GM06990 (cell line): ENCODE measurements at regions not wholly inside any gene's neighbourhood (a gene's known extent, or its start where the extent isn't known, plus 50 kb on each side); places are given as distances from the start of the nearest gene placed in this dataset.

Experiments
- DNase-seq: peaks from one replicate; pipeline ENCODE4 v3.0.0-alpha.2; 2011; ENCODE audit not compliant: insufficient read length; ENCODE audit errors: extremely low read depth
- H3K27me3 ChIP-seq: replicated peaks from 2 replicates; pipeline ENCODE4 v1.6.0; 2011; ENCODE audit warnings: low read length; ENCODE audit not compliant: control insufficient read depth, insufficient read depth
- H3K36me3 ChIP-seq: 2 replicates; pipeline ENCODE4 v1.5.1; 2011; ENCODE audit warnings: low read length; ENCODE audit not compliant: control insufficient read depth, insufficient read depth
- H3K4me3 ChIP-seq: replicated peaks from 2 replicates; pipeline ENCODE4 v1.5.1; 2011; ENCODE audit warnings: low read depth, mild to moderate bottlenecking, control low read depth, low read length
- CTCF ChIP-seq: IDR thresholded peaks from 2 replicates; pipeline ENCODE4 v1.5.1; 2011; ENCODE audit warnings: low read length, control low read depth, mild to moderate bottlenecking, inconsistent platforms; ENCODE audit not compliant: insufficient read depth, poor library complexity, severe bottlenecking

GRCh38 chr1:213330281-213330680, 279.2 kb downstream of the RPS6KC1 start:
- H3K4me3 ChIP-seq = no peak overlapping the region
- no peak for TF ChIP-seq CTCF
- no peak for DNase-seq
- H3K36me3 ChIP-seq = no peaks in the 10 kb centered on the region
- no peaks in the 10 kb centered on the region; the same call in 1 of the 2 replicates for H3K27me3 ChIP-seq

- Histone ChIP-seq H3K4me3 (no peak overlapping the region), H3K36me3 (no peaks in the 10 kb centered on the region), H3K27me3 (no peaks in the 10 kb centered on the region; the same call in 1 of the 2 replicates)
- no peak for TF ChIP-seq CTCF
- DNase-seq = no peak
Measured at GRCh38 chr1:213331631-213332175, 280.7 kb downstream of the RPS6KC1 start.

GRCh38 chr1:213332491-213332890, 281.4 kb downstream of the RPS6KC1 start:
- DNase-seq = no peak
- Histone ChIP-seq H3K4me3 (no peak overlapping the region), H3K27me3 (no peaks in the 10 kb centered on the region; the same call in 1 of the 2 replicates), H3K36me3 (no peaks in the 10 kb centered on the region)
- TF ChIP-seq CTCF = no peak

- Histone ChIP-seq H3K36me3 (no peaks in the 10 kb centered on the region), H3K4me3 (no peak overlapping the region), H3K27me3 (no peaks in the 10 kb centered on the region; the same call in 1 of the 2 replicates)
- no peak for TF ChIP-seq CTCF
- no peak for DNase-seq
Measured at GRCh38 chr1:213333121-213333520, 282.1 kb downstream of the RPS6KC1 start.

- no peak for DNase-seq
- Histone ChIP-seq H3K36me3 (no peaks in the 10 kb centered on the region), H3K4me3 (no peak overlapping the region), H3K27me3 (no peaks in the 10 kb centered on the region; the same call in 1 of the 2 replicates)
- TF ChIP-seq CTCF = no peak
Measured at GRCh38 chr1:213335084-213335483, 284.0 kb downstream of the RPS6KC1 start.
